ENCODE measurements at regions not wholly inside any gene's neighbourhood (a gene's known extent, or its start where the extent isn't known, plus 50 kb on each side); places are given as distances from the start of the nearest gene placed in this dataset.

DNA sequence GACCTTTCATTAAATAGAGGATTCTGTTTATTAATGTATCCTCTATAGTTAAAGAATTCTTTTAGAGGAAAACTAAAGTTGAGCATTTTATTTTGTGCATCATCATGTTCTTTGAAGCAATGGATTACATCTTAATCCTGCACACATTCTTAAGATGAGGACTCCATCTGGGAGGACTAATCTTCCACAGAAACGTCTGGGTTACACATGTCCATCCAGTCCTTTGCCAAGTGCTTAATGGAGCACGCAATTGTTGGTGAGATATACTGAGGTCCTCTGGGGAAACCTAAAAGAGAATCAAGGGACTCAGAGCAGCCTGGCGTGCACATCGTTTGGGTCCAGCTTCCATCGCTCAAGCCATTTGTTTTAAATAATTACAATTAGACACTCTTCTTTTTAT lies 115.1 kb upstream of the SFRP2 start:
- H3K18ac ChIP-seq (ENCODE audit: low read length) = no peak overlapping the region

DNA sequence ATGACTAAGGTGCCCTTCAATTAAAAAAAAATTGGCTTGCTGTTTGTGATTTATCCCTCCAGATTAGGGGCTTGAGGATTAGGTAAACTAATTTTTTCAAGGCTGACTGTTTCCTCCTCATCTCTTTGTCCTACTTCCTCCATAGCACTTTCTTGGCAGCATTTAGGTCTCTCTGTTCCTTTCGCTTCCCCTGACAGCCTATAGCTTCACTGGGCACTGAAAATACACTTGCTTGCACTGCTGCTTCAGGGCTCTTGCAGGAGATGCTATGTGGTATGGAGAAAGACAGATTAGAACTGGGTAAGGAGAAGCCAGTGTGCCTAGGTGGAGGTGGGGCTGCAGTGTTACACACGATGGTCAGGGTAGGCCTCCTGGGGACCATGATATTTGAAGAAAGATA lies 112.3 kb upstream of the SFRP2 start:
- Histone ChIP-seq H2AK5ac (ENCODE audit: low read length) (no peak overlapping the region), H2BK120ac (ENCODE audit: low read depth, low read length) (no peak overlapping the region), H2BK15ac (replicated peaks; ENCODE audit: low read depth) (no peak overlapping the region), H3K36me3 (ENCODE audit: control insufficient read depth, insufficient read depth, low read length) (no peaks in the 10 kb centered on the region), H4K8ac (ENCODE audit: low read depth, low read length) (no peak overlapping the region), H3K79me1 (ENCODE audit: low read length) (no peaks in the 10 kb centered on the region), H3K56ac (ENCODE audit: low read length) (no peak overlapping the region), H3K79me2 (ENCODE audit: control insufficient read depth, insufficient read depth, low read length) (no peaks in the 10 kb centered on the region), H3K27ac (ENCODE audit: low read depth, low read length) (no peak overlapping the region), H3K27me3 (ENCODE audit: insufficient read depth, low read length, poor library complexity) (no peaks in the 10 kb centered on the region), H3K23ac (ENCODE audit: low read length) (no peak overlapping the region), H4K5ac (ENCODE audit: low read length) (no peak overlapping the region), H3K4ac (ENCODE audit: low read depth, low read length) (no peak overlapping the region), H3K9ac (ENCODE audit: low read length) (no peak overlapping the region), H3K4me3 (ENCODE audit: low read length) (no peak overlapping the region), H2BK5ac (ENCODE audit: low read length) (no peak overlapping the region), H3K18ac (ENCODE audit: low read length) (no peak overlapping the region), H3K4me2 (ENCODE audit: low read length) (no peak overlapping the region), H3K4me1 (ENCODE audit: control insufficient read depth, low read depth, low read length) (no peaks in the 10 kb centered on the region)
- no CpG with 5 or more reads among the region's 2 CpGs for WGBS (ENCODE audit: extremely low coverage, insufficient coverage, low lambda C conversion rate)
- DNase-seq = no peak

More for the DNA sequence above, 115.1 kb upstream of the SFRP2 start:
- H2AK5ac ChIP-seq (ENCODE audit: low read length) = no peak overlapping the region
- H4K8ac ChIP-seq (ENCODE audit: low read depth, low read length) = no peak overlapping the region
- no peak overlapping the region for H3K9ac ChIP-seq (ENCODE audit: low read length)
- H2BK5ac ChIP-seq (ENCODE audit: low read length) = no peak overlapping the region
- H3K79me2 ChIP-seq (ENCODE audit: control insufficient read depth, insufficient read depth, low read length) = no peaks in the 10 kb centered on the region
- no peak overlapping the region for H3K27ac ChIP-seq (ENCODE audit: low read depth, low read length)
- no peak overlapping the region for H4K5ac ChIP-seq (ENCODE audit: low read length)
- DNase-seq = no peak
- no peak overlapping the region for H2BK15ac ChIP-seq (replicated peaks; ENCODE audit: low read depth)
- H3K27me3 ChIP-seq (ENCODE audit: insufficient read depth, low read length, poor library complexity) = no peaks in the 10 kb centered on the region
- no peak overlapping the region for H3K56ac ChIP-seq (ENCODE audit: low read length)
- WGBS (ENCODE audit: extremely low coverage, insufficient coverage, low lambda C conversion rate) = no CpG with 5 or more reads among the region's 5 CpGs
- H2BK120ac ChIP-seq (ENCODE audit: low read depth, low read length) = no peak overlapping the region
- H3K23ac ChIP-seq (ENCODE audit: low read length) = no peak overlapping the region
- no peaks in the 10 kb centered on the region for H3K79me1 ChIP-seq (ENCODE audit: low read length)
- no peak overlapping the region for H3K4ac ChIP-seq (ENCODE audit: low read depth, low read length)
- H3K4me2 ChIP-seq (ENCODE audit: low read length) = no peak overlapping the region
- H3K36me3 ChIP-seq (ENCODE audit: control insufficient read depth, insufficient read depth, low read length) = no peaks in the 10 kb centered on the region
- H3K4me1 ChIP-seq (ENCODE audit: control insufficient read depth, low read depth, low read length) = no peaks in the 10 kb centered on the region
- H3K4me3 ChIP-seq (ENCODE audit: low read length) = no peak overlapping the region

DNA sequence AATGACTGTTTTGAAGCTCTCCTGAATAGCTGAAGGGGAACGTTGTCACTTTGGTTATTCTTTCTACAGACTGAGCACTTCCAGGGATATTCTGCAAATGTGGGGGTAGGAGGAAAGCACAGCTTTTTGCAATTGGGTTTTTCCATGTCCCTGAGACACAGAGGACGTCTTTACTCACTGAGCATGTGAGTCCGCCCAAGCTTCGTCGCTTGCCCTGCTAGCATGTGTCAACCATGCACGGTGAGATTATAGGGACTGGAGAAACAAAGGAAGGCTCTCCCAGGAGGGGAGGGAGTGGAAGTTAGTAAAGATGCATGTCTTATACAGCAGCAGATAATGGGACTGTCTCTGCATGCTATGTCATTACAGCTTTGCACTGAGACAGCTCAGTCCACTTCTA lies 111.5 kb upstream of the SFRP2 start:
- Histone ChIP-seq H2BK5ac (ENCODE audit: low read length) (no peak overlapping the region), H3K79me1 (ENCODE audit: low read length) (no peaks in the 10 kb centered on the region), H3K23ac (ENCODE audit: low read length) (no peak overlapping the region), H3K36me3 (ENCODE audit: control insufficient read depth, insufficient read depth, low read length) (no peaks in the 10 kb centered on the region), H3K27me3 (ENCODE audit: insufficient read depth, low read length, poor library complexity) (no peaks in the 10 kb centered on the region), H3K79me2 (ENCODE audit: control insufficient read depth, insufficient read depth, low read length) (no peaks in the 10 kb centered on the region), H3K56ac (ENCODE audit: low read length) (no peak overlapping the region), H3K4me3 (ENCODE audit: low read length) (no peak overlapping the region), H3K4me1 (ENCODE audit: control insufficient read depth, low read depth, low read length) (no peaks in the 10 kb centered on the region), H3K4ac (ENCODE audit: low read depth, low read length) (no peak overlapping the region), H2AK5ac (ENCODE audit: low read length) (no peak overlapping the region), H4K5ac (ENCODE audit: low read length) (no peak overlapping the region), H2BK120ac (ENCODE audit: low read depth, low read length) (no peak overlapping the region), H4K8ac (ENCODE audit: low read depth, low read length) (no peak overlapping the region), H2BK15ac (replicated peaks; ENCODE audit: low read depth) (no peak overlapping the region), H3K18ac (ENCODE audit: low read length) (no peak overlapping the region), H3K27ac (ENCODE audit: low read depth, low read length) (no peak overlapping the region), H3K9ac (ENCODE audit: low read length) (no peak overlapping the region), H3K4me2 (ENCODE audit: low read length) (no peak overlapping the region)
- no peak for DNase-seq
- no CpG with 5 or more reads among the region's 6 CpGs for WGBS (ENCODE audit: extremely low coverage, insufficient coverage, low lambda C conversion rate)

DNA sequence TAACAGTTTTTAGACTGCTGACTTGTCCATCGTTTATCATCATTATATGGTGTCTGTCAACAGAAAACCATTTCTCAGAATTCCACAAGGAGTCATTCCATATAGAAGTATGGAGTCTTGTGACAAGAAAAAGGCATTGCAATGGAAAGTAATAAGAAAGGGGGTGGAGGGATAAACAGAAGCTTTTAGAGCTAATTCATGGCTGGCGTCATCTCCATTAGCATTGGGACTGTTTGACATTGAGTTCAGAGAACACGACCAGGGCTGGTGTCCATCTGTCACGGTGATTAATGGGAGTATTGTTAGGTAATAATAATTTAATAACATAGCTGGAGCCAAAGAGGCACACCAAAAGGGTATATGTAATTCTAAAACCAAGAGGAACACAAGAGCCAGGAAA lies 101.9 kb upstream of the SFRP2 start:
- no peak overlapping the region for H4K5ac ChIP-seq (ENCODE audit: low read length)
- no peak overlapping the region for H3K4me2 ChIP-seq (ENCODE audit: low read length)
- DNase-seq = no peak
- no peak overlapping the region for H3K4ac ChIP-seq (ENCODE audit: low read depth, low read length)
- H3K27ac ChIP-seq (ENCODE audit: low read depth, low read length) = no peak overlapping the region
- H2AK5ac ChIP-seq (ENCODE audit: low read length) = no peak overlapping the region
- no CpG with 5 or more reads among the region's 4 CpGs for WGBS (ENCODE audit: extremely low coverage, insufficient coverage, low lambda C conversion rate)
- no peaks in the 10 kb centered on the region for H3K4me1 ChIP-seq (ENCODE audit: control insufficient read depth, low read depth, low read length)
- H2BK120ac ChIP-seq (ENCODE audit: low read depth, low read length) = no peak overlapping the region
- H4K8ac ChIP-seq (ENCODE audit: low read depth, low read length) = no peak overlapping the region
- no peak overlapping the region for H3K9ac ChIP-seq (ENCODE audit: low read length)
- H2BK15ac ChIP-seq (replicated peaks; ENCODE audit: low read depth) = no peak overlapping the region
- no peak overlapping the region for H3K56ac ChIP-seq (ENCODE audit: low read length)
- no peaks in the 10 kb centered on the region for H3K79me1 ChIP-seq (ENCODE audit: low read length)
- H3K27me3 ChIP-seq (ENCODE audit: insufficient read depth, low read length, poor library complexity) = no peaks in the 10 kb centered on the region
- no peak overlapping the region for H3K4me3 ChIP-seq (ENCODE audit: low read length)
- no peak overlapping the region for H2BK5ac ChIP-seq (ENCODE audit: low read length)
- H3K18ac ChIP-seq (ENCODE audit: low read length) = no peak overlapping the region
- H3K23ac ChIP-seq (ENCODE audit: low read length) = no peak overlapping the region
- no peaks in the 10 kb centered on the region for H3K79me2 ChIP-seq (ENCODE audit: control insufficient read depth, insufficient read depth, low read length)
- no peaks in the 10 kb centered on the region for H3K36me3 ChIP-seq (ENCODE audit: control insufficient read depth, insufficient read depth, low read length)

DNA sequence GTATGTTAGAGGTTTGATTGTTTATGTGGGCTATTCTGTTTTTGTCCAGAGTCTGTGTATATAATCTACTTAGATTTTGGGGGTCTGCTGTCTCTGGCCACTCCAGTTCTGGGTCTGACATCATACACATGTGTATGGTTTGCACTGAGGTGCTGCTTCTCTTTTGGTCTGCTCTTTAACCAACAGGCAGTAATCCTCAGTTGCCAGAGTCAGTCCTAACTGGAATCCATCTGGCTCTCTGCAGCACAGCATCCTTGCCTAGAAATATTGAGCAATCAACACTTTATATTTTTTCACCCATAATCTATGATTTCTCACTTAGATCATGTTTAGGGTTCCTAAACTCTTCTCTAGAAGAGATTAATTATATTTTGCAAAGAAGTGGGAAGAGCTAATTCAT lies 98.3 kb upstream of the SFRP2 start:
- H3K36me3 ChIP-seq (ENCODE audit: control insufficient read depth, insufficient read depth, low read length) = no peaks in the 10 kb centered on the region
- H3K27me3 ChIP-seq (ENCODE audit: insufficient read depth, low read length, poor library complexity) = no peaks in the 10 kb centered on the region
- H3K9ac ChIP-seq (ENCODE audit: low read length) = no peak overlapping the region
- no peak overlapping the region for H3K4ac ChIP-seq (ENCODE audit: low read depth, low read length)
- H3K4me2 ChIP-seq (ENCODE audit: low read length) = no peak overlapping the region
- H3K4me1 ChIP-seq (ENCODE audit: control insufficient read depth, low read depth, low read length) = no peaks in the 10 kb centered on the region
- H2BK15ac ChIP-seq (replicated peaks; ENCODE audit: low read depth) = no peak overlapping the region
- no peak overlapping the region for H3K4me3 ChIP-seq (ENCODE audit: low read length)
- no peak overlapping the region for H3K18ac ChIP-seq (ENCODE audit: low read length)
- no peak for DNase-seq
- H3K27ac ChIP-seq (ENCODE audit: low read depth, low read length) = no peak overlapping the region
- no peak overlapping the region for H2AK5ac ChIP-seq (ENCODE audit: low read length)
- no peaks in the 10 kb centered on the region for H3K79me2 ChIP-seq (ENCODE audit: control insufficient read depth, insufficient read depth, low read length)
- H3K56ac ChIP-seq (ENCODE audit: low read length) = no peak overlapping the region
- H3K23ac ChIP-seq (ENCODE audit: low read length) = no peak overlapping the region
- no peak overlapping the region for H4K8ac ChIP-seq (ENCODE audit: low read depth, low read length)
- no peaks in the 10 kb centered on the region for H3K79me1 ChIP-seq (ENCODE audit: low read length)
- no peak overlapping the region for H4K5ac ChIP-seq (ENCODE audit: low read length)
- no peak overlapping the region for H2BK120ac ChIP-seq (ENCODE audit: low read depth, low read length)
- no peak overlapping the region for H2BK5ac ChIP-seq (ENCODE audit: low read length)

DNA sequence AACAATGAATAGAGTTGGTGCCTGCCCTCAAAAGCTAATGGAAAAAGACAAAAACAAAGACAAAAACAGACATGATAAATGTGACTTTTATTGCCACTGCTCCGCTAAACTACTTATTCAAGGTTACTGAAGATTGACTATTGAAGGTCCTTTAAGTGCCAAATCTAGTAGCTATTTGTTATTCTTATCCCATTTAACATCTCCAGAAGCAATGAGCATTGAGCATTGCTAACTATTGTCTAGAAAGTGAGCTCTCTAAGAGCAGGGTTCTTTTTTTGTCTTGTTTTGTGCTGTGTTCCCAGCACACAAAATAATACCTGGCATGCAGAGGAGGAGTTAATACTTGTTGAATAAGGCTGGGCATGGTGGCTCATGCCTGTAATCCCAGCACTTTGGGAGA lies 95.4 kb upstream of the SFRP2 start:
- WGBS (ENCODE audit: extremely low coverage, insufficient coverage, low lambda C conversion rate) = no CpG with 5 or more reads among the region's 1 CpG
- H4K8ac ChIP-seq (ENCODE audit: low read depth, low read length) = no peak overlapping the region

More for the DNA sequence above, 95.4 kb upstream of the SFRP2 start:
- Histone ChIP-seq H3K4me1 (ENCODE audit: control insufficient read depth, low read depth, low read length) (no peaks in the 10 kb centered on the region), H3K56ac (ENCODE audit: low read length) (no peak overlapping the region), H3K18ac (ENCODE audit: low read length) (no peak overlapping the region), H3K4ac (ENCODE audit: low read depth, low read length) (no peak overlapping the region), H2AK5ac (ENCODE audit: low read length) (no peak overlapping the region), H2BK15ac (replicated peaks; ENCODE audit: low read depth) (no peak overlapping the region), H4K5ac (ENCODE audit: low read length) (no peak overlapping the region), H3K9ac (ENCODE audit: low read length) (no peak overlapping the region), H3K27me3 (ENCODE audit: insufficient read depth, low read length, poor library complexity) (no peaks in the 10 kb centered on the region), H3K79me1 (ENCODE audit: low read length) (no peaks in the 10 kb centered on the region), H3K4me2 (ENCODE audit: low read length) (no peak overlapping the region), H3K36me3 (ENCODE audit: control insufficient read depth, insufficient read depth, low read length) (no peaks in the 10 kb centered on the region), H3K23ac (ENCODE audit: low read length) (no peak overlapping the region), H3K79me2 (ENCODE audit: control insufficient read depth, insufficient read depth, low read length) (no peaks in the 10 kb centered on the region), H2BK120ac (ENCODE audit: low read depth, low read length) (no peak overlapping the region), H2BK5ac (ENCODE audit: low read length) (no peak overlapping the region), H3K4me3 (ENCODE audit: low read length) (no peak overlapping the region), H3K27ac (ENCODE audit: low read depth, low read length) (no peak overlapping the region)
- DNase-seq = no peak

Measured in mesendoderm (in vitro differentiated cells).